Dendritic cell treated with granulocyte-macrophage colony-stimulating factor and Interleukin-4, amounts not matched to agents 40 ng/mL and 50 ng/mL, for 4 days (primary cell): ENCODE measurements at regions not wholly inside any gene's neighbourhood (a gene's known extent, or its start where the extent isn't known, plus 50 kb on each side); places are given as distances from the start of the nearest gene placed in this dataset.

Experiments used
- H3K27ac Mint-ChIP-seq: one replicate; pipeline ENCODE4 v1.8.0; 2022; ENCODE audit warnings: mild to moderate bottlenecking, mixed read lengths
- H3K27me3 Mint-ChIP-seq: one replicate; pipeline ENCODE4 v1.8.0; 2022; ENCODE audit warnings: mild to moderate bottlenecking, mixed read lengths
- H3K36me3 Mint-ChIP-seq: one replicate; pipeline ENCODE4 v1.8.0; 2022; ENCODE audit warnings: low read depth, mixed read lengths
- H3K4me1 Mint-ChIP-seq: one replicate; pipeline ENCODE4 v1.8.0; 2022; ENCODE audit warnings: low read depth, mixed read lengths
- H3K4me3 Mint-ChIP-seq: one replicate; pipeline ENCODE4 v1.8.0; 2022; ENCODE audit warnings: mild to moderate bottlenecking, moderate library complexity, mixed read lengths
- H3K9me3 Mint-ChIP-seq: one replicate; pipeline ENCODE4 v1.8.0; 2022; ENCODE audit warnings: mixed read lengths
- intact Hi-C: fragments of 100-400 bp; cut with micrococcal nuclease; formaldehyde crosslinking; loops from one replicate; pipeline ENCODE4 v1.15.0; 2022

DNA sequence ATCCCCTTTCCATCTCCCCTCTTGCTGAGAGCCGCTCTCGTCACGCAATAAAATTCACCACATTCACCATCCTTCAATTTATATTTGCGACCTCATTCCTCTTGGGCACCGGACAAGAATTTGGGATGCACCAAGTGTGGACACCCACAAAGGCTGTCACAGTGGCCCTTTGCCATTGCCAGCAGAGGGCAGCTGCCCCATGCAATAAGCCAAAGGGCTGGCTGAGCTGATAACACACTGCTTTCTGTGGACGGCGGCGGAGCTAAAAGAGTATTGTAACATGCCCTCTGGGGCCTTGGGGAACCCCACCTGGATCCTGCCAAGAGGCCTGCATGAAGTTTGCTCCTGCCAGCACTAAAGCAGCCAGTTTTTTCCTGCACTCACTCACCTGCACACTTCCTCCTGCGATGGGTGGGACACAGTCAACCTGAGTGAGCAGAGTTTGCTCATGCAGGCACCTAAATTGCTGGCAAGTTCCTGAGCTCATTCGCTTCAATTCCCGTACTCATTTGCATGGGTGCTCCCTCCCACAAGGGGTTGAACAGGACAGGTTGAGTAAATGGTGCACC is 792.3 kb upstream of the ADAMTS5 start:
- H3K27me3 Mint-ChIP-seq = no peaks in the 10 kb centered on the region
- no peaks in the 10 kb centered on the region for H3K9me3 Mint-ChIP-seq
- H3K36me3 Mint-ChIP-seq = no peaks in the 10 kb centered on the region
- no peak overlapping the region for H3K4me3 Mint-ChIP-seq
- no peaks in the 10 kb centered on the region for H3K4me1 Mint-ChIP-seq
- intact Hi-C loops = loop anchor here (5.0 kb wide), 1 partner anchor 578 kb away; no protein-coding TSS in a partner anchor
- H3K27ac Mint-ChIP-seq = no peak overlapping the region

GRCh38 chr21:27756191-27756590 is 789.3 kb upstream of the ADAMTS5 start:
- no peaks in the 10 kb centered on the region for H3K36me3 Mint-ChIP-seq
- peaks cover 6% of the 10 kb centered on the region for H3K9me3 Mint-ChIP-seq
- intact Hi-C loops = loop anchor here (5.0 kb wide), 1 partner anchor 581 kb away; no protein-coding TSS in a partner anchor
- no peaks in the 10 kb centered on the region for H3K27me3 Mint-ChIP-seq
- H3K4me3 Mint-ChIP-seq = no peak overlapping the region
- H3K27ac Mint-ChIP-seq = no peak overlapping the region
- no peaks in the 10 kb centered on the region for H3K4me1 Mint-ChIP-seq

DNA sequence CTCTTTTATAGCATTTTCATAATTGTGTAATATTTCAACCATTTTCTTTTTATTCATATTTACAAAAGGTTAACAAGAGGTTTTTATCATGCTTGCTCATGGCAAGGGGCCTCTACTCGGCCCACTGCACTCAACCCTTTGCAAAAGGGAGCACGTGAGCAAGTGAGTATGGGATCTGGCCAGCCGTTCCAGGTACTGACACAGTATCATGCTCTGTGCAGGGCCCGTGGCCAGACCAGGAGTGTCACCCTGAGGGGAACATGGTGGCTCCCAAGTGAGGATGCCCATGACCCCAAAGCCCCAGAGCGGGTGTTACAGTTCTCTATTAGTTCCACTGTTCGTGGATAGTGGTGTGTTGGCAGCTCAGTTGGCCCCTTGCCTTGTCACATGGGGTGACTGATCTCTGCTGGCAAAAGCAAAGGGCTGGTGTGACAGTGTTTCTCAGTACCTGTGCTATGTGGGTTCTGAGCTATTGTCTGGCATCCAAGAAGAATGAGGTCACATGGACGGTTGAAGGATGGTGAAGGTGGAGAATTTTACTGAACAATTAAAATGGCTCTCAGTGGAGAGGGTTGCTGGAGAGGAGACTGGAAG is 777.2 kb upstream of the ADAMTS5 start:
- intact Hi-C loops = no loop called here
- Mint-ChIP-seq H3K36me3 (no peaks in the 10 kb centered on the region), H3K4me1 (no peaks in the 10 kb centered on the region), H3K27me3 (no peaks in the 10 kb centered on the region), H3K4me3 (no peak overlapping the region), H3K9me3 (peaks cover 34% of the 10 kb centered on the region), H3K27ac (no peak overlapping the region)

DNA sequence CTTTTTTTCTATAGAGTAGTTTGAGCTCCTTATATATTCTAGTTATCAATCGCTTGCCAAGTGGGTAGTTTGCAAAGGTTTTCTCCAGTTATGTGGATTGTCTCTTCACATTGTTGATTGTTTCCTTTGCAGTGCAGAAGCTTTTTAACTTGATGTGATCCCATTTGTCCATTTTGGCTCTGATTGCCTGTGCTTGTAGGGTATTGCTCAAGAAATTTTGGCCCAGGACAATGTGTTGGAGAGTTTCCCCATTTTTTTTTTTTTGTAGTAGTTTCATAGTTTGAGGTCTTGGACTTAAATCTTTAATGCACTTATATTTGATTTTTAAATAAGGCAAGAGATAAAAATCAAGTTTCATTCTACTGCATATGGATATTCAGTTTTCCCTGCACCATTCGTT is 774.8 kb upstream of the ADAMTS5 start:
- Mint-ChIP-seq H3K4me3 (no peak overlapping the region), H3K9me3 (peaks cover 31% of the 10 kb centered on the region), H3K4me1 (no peaks in the 10 kb centered on the region), H3K36me3 (no peaks in the 10 kb centered on the region), H3K27me3 (no peaks in the 10 kb centered on the region), H3K27ac (no peak overlapping the region)
- intact Hi-C loops = no loop called here

- intact Hi-C loops = no loop called here
- Mint-ChIP-seq H3K4me3 (no peak overlapping the region), H3K27me3 (no peaks in the 10 kb centered on the region), H3K4me1 (no peaks in the 10 kb centered on the region), H3K9me3 (peaks cover 20% of the 10 kb centered on the region), H3K27ac (no peak overlapping the region), H3K36me3 (no peaks in the 10 kb centered on the region)
Measured at GRCh38 chr21:27740084-27740483, 773.2 kb upstream of the ADAMTS5 start.

- Mint-ChIP-seq H3K27me3 (no peaks in the 10 kb centered on the region), H3K9me3 (peaks cover 13% of the 10 kb centered on the region), H3K36me3 (no peaks in the 10 kb centered on the region), H3K4me3 (no peak overlapping the region), H3K4me1 (no peaks in the 10 kb centered on the region), H3K27ac (no peak overlapping the region)
- intact Hi-C loops = no loop called here
Measured at GRCh38 chr21:27739187-27739586, 772.3 kb upstream of the ADAMTS5 start.

DNA sequence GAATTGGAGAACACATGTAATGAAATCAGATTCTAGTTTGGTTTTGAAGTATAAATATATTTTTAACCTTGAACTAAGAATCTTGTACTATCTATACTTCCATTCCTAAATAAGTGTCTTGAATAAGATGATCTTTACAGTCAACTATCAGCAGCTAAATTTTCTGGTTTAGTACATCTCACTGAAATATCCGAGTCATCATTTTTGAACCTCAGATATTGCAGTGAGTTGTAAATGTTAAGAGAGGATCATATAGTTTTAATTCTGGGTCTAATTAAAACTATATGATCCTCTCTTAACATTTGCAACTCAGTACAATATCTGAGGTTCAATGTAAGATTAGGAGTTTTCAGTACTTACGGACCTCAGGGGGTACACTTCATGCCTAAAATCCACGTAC is 768.8 kb upstream of the ADAMTS5 start:
- H3K9me3 Mint-ChIP-seq = no peaks in the 10 kb centered on the region
- no peaks in the 10 kb centered on the region for H3K4me1 Mint-ChIP-seq
- no peak overlapping the region for H3K27ac Mint-ChIP-seq
- no peak overlapping the region for H3K4me3 Mint-ChIP-seq
- H3K27me3 Mint-ChIP-seq = no peaks in the 10 kb centered on the region
- H3K36me3 Mint-ChIP-seq = no peaks in the 10 kb centered on the region
- intact Hi-C loops = no loop called here

GRCh38 chr21:27734146-27734545 is 767.3 kb upstream of the ADAMTS5 start:
- Mint-ChIP-seq H3K27ac (no peak overlapping the region), H3K36me3 (no peaks in the 10 kb centered on the region), H3K4me1 (no peaks in the 10 kb centered on the region), H3K4me3 (no peak overlapping the region), H3K27me3 (no peaks in the 10 kb centered on the region), H3K9me3 (no peaks in the 10 kb centered on the region)
- intact Hi-C loops = no loop called here

GRCh38 chr21:27725916-27726315 is 759.0 kb upstream of the ADAMTS5 start:
- Mint-ChIP-seq H3K9me3 (peaks cover 24% of the 10 kb centered on the region), H3K36me3 (no peaks in the 10 kb centered on the region), H3K27me3 (no peaks in the 10 kb centered on the region), H3K27ac (no peak overlapping the region), H3K4me1 (no peaks in the 10 kb centered on the region), H3K4me3 (no peak overlapping the region)
- intact Hi-C loops = no loop called here

DNA sequence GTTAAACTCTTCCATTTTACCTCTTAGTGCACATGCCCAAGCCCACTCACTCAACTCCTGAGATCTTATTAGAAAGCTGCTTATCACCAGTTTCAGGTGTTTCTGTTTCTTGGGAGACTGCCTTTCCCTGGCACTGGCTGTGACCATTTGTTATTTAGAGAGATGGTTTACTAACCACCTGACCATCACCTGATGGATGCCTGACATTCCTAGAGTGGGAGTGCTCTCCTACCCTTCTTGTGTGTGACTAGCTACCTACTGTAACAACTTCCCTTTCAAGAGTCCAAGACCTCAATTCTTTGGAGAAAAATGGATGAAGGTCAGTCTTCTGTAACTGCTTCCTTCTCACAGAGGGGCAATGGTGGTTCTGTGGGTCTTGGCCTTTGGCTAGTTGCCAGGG is 755.2 kb upstream of the ADAMTS5 start:
- no peaks in the 10 kb centered on the region for H3K4me1 Mint-ChIP-seq
- no peak overlapping the region for H3K4me3 Mint-ChIP-seq
- H3K27ac Mint-ChIP-seq = no peak overlapping the region
- peaks cover 16% of the 10 kb centered on the region for H3K9me3 Mint-ChIP-seq
- intact Hi-C loops = no loop called here
- H3K36me3 Mint-ChIP-seq = no peaks in the 10 kb centered on the region
- no peaks in the 10 kb centered on the region for H3K27me3 Mint-ChIP-seq

DNA sequence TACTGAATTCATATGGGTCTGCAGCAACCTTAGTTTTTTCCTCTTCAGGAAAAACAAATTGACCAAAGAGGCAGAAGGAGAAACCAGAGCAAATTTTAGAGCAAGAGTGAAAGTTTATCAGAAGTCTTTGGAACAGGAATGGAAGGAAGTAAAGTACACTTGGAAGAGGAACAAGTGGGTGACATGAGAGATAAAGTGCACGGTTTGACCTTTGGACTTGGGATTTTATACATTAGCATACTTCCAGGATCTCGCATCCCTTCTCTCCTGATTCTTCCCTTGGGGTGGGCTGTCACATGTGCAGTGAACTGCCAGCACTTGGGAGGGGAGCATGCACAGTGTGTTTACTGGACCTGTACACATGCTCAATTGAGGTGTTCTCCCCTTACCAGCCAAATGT is 754.8 kb upstream of the ADAMTS5 start:
- no peak overlapping the region for H3K27ac Mint-ChIP-seq
- H3K9me3 Mint-ChIP-seq = peaks cover 16% of the 10 kb centered on the region
- intact Hi-C loops = no loop called here
- no peaks in the 10 kb centered on the region for H3K36me3 Mint-ChIP-seq
- H3K4me1 Mint-ChIP-seq = no peaks in the 10 kb centered on the region
- H3K4me3 Mint-ChIP-seq = no peak overlapping the region
- no peaks in the 10 kb centered on the region for H3K27me3 Mint-ChIP-seq

DNA sequence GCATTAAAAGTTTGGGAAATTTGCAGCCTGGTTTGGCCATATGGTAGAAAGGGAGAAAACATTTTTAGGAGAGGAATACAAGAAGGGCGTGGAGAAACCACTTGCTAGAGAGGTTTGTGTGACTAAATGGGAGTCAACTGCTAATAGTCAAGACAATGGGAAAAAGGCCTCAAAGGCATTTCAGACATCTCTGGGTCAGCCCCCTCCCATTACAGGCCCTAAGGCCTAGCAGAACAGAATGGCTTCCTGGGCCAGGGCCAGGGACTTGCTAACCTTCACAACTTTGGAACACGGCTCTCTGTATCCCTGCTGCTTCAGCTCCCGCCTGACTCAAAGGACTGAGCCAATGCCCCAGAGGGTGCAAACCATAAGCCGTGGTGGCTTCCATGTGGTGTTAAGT is 752.3 kb upstream of the ADAMTS5 start:
- Mint-ChIP-seq H3K27me3 (no peaks in the 10 kb centered on the region), H3K4me1 (no peaks in the 10 kb centered on the region), H3K9me3 (no peaks in the 10 kb centered on the region), H3K36me3 (no peaks in the 10 kb centered on the region), H3K4me3 (no peak overlapping the region), H3K27ac (no peak overlapping the region)
- intact Hi-C loops = no loop called here

- H3K36me3 Mint-ChIP-seq = no peaks in the 10 kb centered on the region
Measured at GRCh38 chr21:27715131-27715530, 748.2 kb upstream of the ADAMTS5 start.

GRCh38 chr21:27713154-27714109 is 746.5 kb upstream of the ADAMTS5 start:
- intact Hi-C loops = no loop called here
- Mint-ChIP-seq H3K27me3 (no peaks in the 10 kb centered on the region), H3K27ac (no peak overlapping the region), H3K4me1 (no peaks in the 10 kb centered on the region), H3K9me3 (no peaks in the 10 kb centered on the region), H3K36me3 (no peaks in the 10 kb centered on the region), H3K4me3 (no peak overlapping the region)

More at GRCh38 chr21:27715131-27715530, 748.2 kb upstream of the ADAMTS5 start:
- Mint-ChIP-seq H3K4me3 (no peak overlapping the region), H3K4me1 (no peaks in the 10 kb centered on the region), H3K27ac (no peak overlapping the region), H3K27me3 (no peaks in the 10 kb centered on the region), H3K9me3 (no peaks in the 10 kb centered on the region)
- intact Hi-C loops = no loop called here
